Transverse colon (tissue), 3 donors: ENCODE measurements at regions not wholly inside any gene's neighbourhood (a gene's known extent, or its start where the extent isn't known, plus 50 kb on each side); places are given as distances from the start of the nearest gene placed in this dataset.
"Not testable (repeated sequence)": the region's sequence is repeated elsewhere in the genome, so short reads cannot be mapped to it uniquely, and the experiment has no call there.

Experiments used
- CTCF ChIP-seq, 5 experiments: fragments of 200-600 bp in 3 of 5; fragments of 450-650 bp in 2 of 5; sonication (generic) in 3 of 5; IDR thresholded peaks; 1 replicate in 2 of 5; 2 replicates in 3 of 5; pipeline ENCODE4 v1.5.1; 2016 to 2017; ENCODE audit warnings: antibody characterized with exemption in 5 of 5, inconsistent platforms in 3 of 5, mild to moderate bottlenecking in 2 of 5, moderate library complexity in 1 of 5
- EP300 ChIP-seq: sonication (generic); formaldehyde crosslinking; IDR thresholded peaks from one replicate; pipeline ENCODE4 v1.6.1; 2017; ENCODE audit warnings: antibody characterized with exemption, low read depth
- POLR2A ChIP-seq: fragments of 450-650 bp; IDR thresholded peaks from one replicate; pipeline ENCODE4 v1.6.1; 2016; ENCODE audit warnings: antibody characterized with exemption, mild to moderate bottlenecking, moderate library complexity

- not testable (repeated sequence) for TF ChIP-seq POLR2A; CTCF (IDR thresholded peaks at IDR 0.05); EP300
Observed at GRCh38 chr11:31949733-31950200, 138.6 kb upstream of the PAX6 start.
